ENCODE measurements at regions not wholly inside any gene's neighbourhood (a gene's known extent, or its start where the extent isn't known, plus 50 kb on each side); places are given as distances from the start of the nearest gene placed in this dataset.

- TF ChIP-seq CTCF (IDR thresholded peaks at IDR 0.05): no peak
- TF ChIP-seq POLR2A (IDR thresholded peaks at IDR 0.05): no peak
- no peaks in the 10 kb centered on the region for H3K9me3 ChIP-seq
- DNase-seq: no peak
- no peak overlapping the region for H3K27ac ChIP-seq
- H3K36me3 ChIP-seq: no peaks in the 10 kb centered on the region
- intact Hi-C loops (cut with DNase I; ENCODE audit: low total_unique reads): no loop called here
- no peaks in the 10 kb centered on the region for H3K27me3 ChIP-seq
- no peak overlapping the region for H3K4me3 ChIP-seq
- no peaks in the 10 kb centered on the region for H3K4me1 ChIP-seq
Observed at GRCh38 chr1:185487936-185488335, 170.9 kb upstream of the IVNS1ABP start.

- Histone ChIP-seq H3K9me3 (no peaks in the 10 kb centered on the region), H3K27me3 (no peaks in the 10 kb centered on the region), H3K4me3 (no peak overlapping the region), H3K27ac (no peak overlapping the region), H3K4me1 (no peaks in the 10 kb centered on the region), H3K36me3 (no peaks in the 10 kb centered on the region)
- intact Hi-C loops (cut with DNase I; ENCODE audit: low total_unique reads): no loop called here
- no peak for DNase-seq
- TF ChIP-seq CTCF (IDR thresholded peaks at IDR 0.05): no peak
- TF ChIP-seq POLR2A (IDR thresholded peaks at IDR 0.05): no peak
Observed at GRCh38 chr1:185487026-185487425, 170.0 kb upstream of the IVNS1ABP start.

- no peak for DNase-seq
- H3K4me3 ChIP-seq: no peak overlapping the region
- no peaks in the 10 kb centered on the region for H3K4me1 ChIP-seq
- no peaks in the 10 kb centered on the region for H3K27me3 ChIP-seq
- TF ChIP-seq POLR2A (IDR thresholded peaks at IDR 0.05) (no peak), CTCF (IDR thresholded peaks at IDR 0.05) (no peak)
- intact Hi-C loops (cut with DNase I; ENCODE audit: low total_unique reads): no loop called here
- H3K36me3 ChIP-seq: no peaks in the 10 kb centered on the region
- no peak overlapping the region for H3K27ac ChIP-seq
- no peaks in the 10 kb centered on the region for H3K9me3 ChIP-seq
Observed at GRCh38 chr1:185486346-185486745, 169.3 kb upstream of the IVNS1ABP start.

- Histone ChIP-seq H3K27me3 (no peaks in the 10 kb centered on the region), H3K9me3 (no peaks in the 10 kb centered on the region), H3K36me3 (no peaks in the 10 kb centered on the region), H3K27ac (no peak overlapping the region), H3K4me3 (no peak overlapping the region), H3K4me1 (no peaks in the 10 kb centered on the region)
- intact Hi-C loops (cut with DNase I; ENCODE audit: low total_unique reads): no loop called here
- TF ChIP-seq POLR2A (IDR thresholded peaks at IDR 0.05): no peak
- no peak for TF ChIP-seq CTCF (IDR thresholded peaks at IDR 0.05)
- no peak for DNase-seq
Observed at GRCh38 chr1:185483664-185484450, 166.8 kb upstream of the IVNS1ABP start.

GRCh38 chr1:185483217-185483616 is 166.2 kb upstream of the IVNS1ABP start:
- DNase-seq: no peak
- no peaks in the 10 kb centered on the region for H3K27me3 ChIP-seq
- no peaks in the 10 kb centered on the region for H3K4me1 ChIP-seq
- no peaks in the 10 kb centered on the region for H3K36me3 ChIP-seq
- intact Hi-C loops (cut with DNase I; ENCODE audit: low total_unique reads): no loop called here
- no peak overlapping the region for H3K4me3 ChIP-seq
- no peak overlapping the region for H3K27ac ChIP-seq
- H3K9me3 ChIP-seq: no peaks in the 10 kb centered on the region
- TF ChIP-seq CTCF (IDR thresholded peaks at IDR 0.05) (no peak), POLR2A (IDR thresholded peaks at IDR 0.05) (no peak)
